Retinal pigment epithelial cell (primary cell): ENCODE measurements at regions not wholly inside any gene's neighbourhood (a gene's known extent, or its start where the extent isn't known, plus 50 kb on each side); places are given as distances from the start of the nearest gene placed in this dataset.

ENCODE experiments used
- DNase-seq: peaks from one replicate; pipeline ENCODE4 v3.0.0-alpha.2; 2010; ENCODE audit warnings: low read depth
- H3K4me3 ChIP-seq: 2 replicates; pipeline ENCODE4 v1.5.1; 2011; ENCODE audit warnings: mild to moderate bottlenecking, low read length, control low read depth, moderate library complexity
- CTCF ChIP-seq: conservative IDR thresholded peaks from 2 replicates; pipeline ENCODE4 v1.5.1; 2011; ENCODE audit warnings: low read depth, low read length, control low read depth, inconsistent platforms

GRCh38 chr20:40449974-40450616, 238.9 kb downstream of the MAFB start:
- no peak for DNase-seq
- no peak overlapping the region for H3K4me3 ChIP-seq
- no peak for TF ChIP-seq CTCF

- no peak overlapping the region for H3K4me3 ChIP-seq
- no peak for TF ChIP-seq CTCF
- DNase-seq, result no peak
Observed at GRCh38 chr20:40449144-40449690, 239.8 kb downstream of the MAFB start.

- no peak overlapping the region for H3K4me3 ChIP-seq
- TF ChIP-seq CTCF, result no peak
- DNase-seq, result no peak
Observed at GRCh38 chr20:40446888-40447287, 242.1 kb downstream of the MAFB start.

- no peak overlapping the region for H3K4me3 ChIP-seq
- no peak for TF ChIP-seq CTCF
- DNase-seq, result no peak
Observed at GRCh38 chr20:40444516-40444915, 244.5 kb downstream of the MAFB start.

GRCh38 chr20:40443753-40444152, 245.3 kb downstream of the MAFB start:
- no peak for DNase-seq
- no peak for TF ChIP-seq CTCF
- H3K4me3 ChIP-seq, result no peak overlapping the region

- H3K4me3 ChIP-seq, result no peak overlapping the region
- no peak for TF ChIP-seq CTCF
- no peak for DNase-seq
Observed at GRCh38 chr20:40442181-40442963, 246.7 kb downstream of the MAFB start.
